OCI-LY1 (cell line): ENCODE measurements at regions not wholly inside any gene's neighbourhood (a gene's known extent, or its start where the extent isn't known, plus 50 kb on each side); places are given as distances from the start of the nearest gene placed in this dataset.

ENCODE experiments used
- H2AFZ ChIP-seq: fragments of 200-600 bp; sonication (generic), shearing (Covaris generic); 2 replicates; pipeline ENCODE4 v1.6.0; 2014; ENCODE audit warnings: antibody characterized with exemption, mild to moderate bottlenecking, low read length
- H3F3A ChIP-seq: fragments of 200-600 bp; sonication (generic), shearing (Covaris generic); 2 replicates; pipeline ENCODE4 v1.6.0; 2014; ENCODE audit warnings: mild to moderate bottlenecking, antibody characterized with exemption, low read length, moderate library complexity; ENCODE audit not compliant: insufficient read depth
- H3K27ac ChIP-seq: fragments of 200-600 bp; sonication (generic); 2 replicates; pipeline ENCODE4 v1.5.1; 2014; ENCODE audit warnings: low read length, mixed run types, mild to moderate bottlenecking, low read depth; ENCODE audit not compliant: poor library complexity, severe bottlenecking
- H3K27me3 ChIP-seq: fragments of 200-600 bp; sonication (generic); 2 replicates; pipeline ENCODE4 v1.6.0; 2014; ENCODE audit warnings: antibody characterized with exemption, mild to moderate bottlenecking, low read length, moderate library complexity; ENCODE audit not compliant: insufficient read depth
- H3K36me3 ChIP-seq: fragments of 200-600 bp; sonication (generic); 2 replicates; pipeline ENCODE4 v1.6.1; 2014; ENCODE audit warnings: mild to moderate bottlenecking, antibody characterized with exemption, low read length, moderate library complexity, mixed read lengths; ENCODE audit not compliant: insufficient read depth
- H3K4me1 ChIP-seq: fragments of 200-600 bp; sonication (generic); 2 replicates; pipeline ENCODE4 v1.5.1; 2014; ENCODE audit warnings: mild to moderate bottlenecking, low read length, moderate library complexity; ENCODE audit not compliant: insufficient read depth, severe bottlenecking
- H3K4me2 ChIP-seq: fragments of 200-600 bp; sonication (generic), shearing (Covaris generic); 2 replicates; pipeline ENCODE4 v1.6.1; 2014; ENCODE audit warnings: low read length
- H3K4me3 ChIP-seq: fragments of 200-600 bp; sonication (generic); 2 replicates; pipeline ENCODE4 v1.5.1; 2014; ENCODE audit warnings: low read length, low read depth, mild to moderate bottlenecking, mixed read lengths; ENCODE audit not compliant: poor library complexity, severe bottlenecking
- H3K79me2 ChIP-seq: fragments of 200-600 bp; shearing (Covaris generic); 2 replicates; pipeline ENCODE4 v1.6.1; 2016; ENCODE audit warnings: mixed run types, low read length, mixed read lengths; ENCODE audit not compliant: insufficient read depth
- H3K9ac ChIP-seq: fragments of 200-600 bp; sonication (generic), shearing (Covaris generic); 2 replicates; pipeline ENCODE4 v1.6.1; 2014; ENCODE audit warnings: mild to moderate bottlenecking, low read length, mixed read lengths
- H3K9me2 ChIP-seq: fragments of 200-600 bp; sonication (generic), shearing (Covaris generic); 2 replicates; pipeline ENCODE4 v1.6.1; 2014; ENCODE audit warnings: low read depth, mild to moderate bottlenecking, low read length, mixed read lengths
- H3K9me3 ChIP-seq: fragments of 200-600 bp; shearing (Covaris generic); 2 replicates; pipeline ENCODE4 v1.6.1; 2014; ENCODE audit warnings: low read length, mixed read lengths
- H4K20me1 ChIP-seq: fragments of 200-600 bp; sonication (generic), shearing (Covaris generic); 2 replicates; pipeline ENCODE4 v1.6.0; 2016; ENCODE audit warnings: mild to moderate bottlenecking, low read length; ENCODE audit not compliant: insufficient read depth
- EZH2 ChIP-seq: fragments of 200-600 bp; sonication (generic), shearing (Covaris generic); IDR thresholded peaks from 2 replicates; pipeline ENCODE4 v1.8.0; 2017; ENCODE audit warnings: borderline replicate concordance, mixed run types, mild to moderate bottlenecking, antibody characterized with exemption, low read length, moderate library complexity, mixed read lengths
- TF ChIP-seq, protein P1 (sequence below): fragments of 200-600 bp; sonication (generic), shearing (Covaris generic); IDR thresholded peaks from 2 replicates; pipeline ENCODE4 v1.5.1; 2017; ENCODE audit warnings: mild to moderate bottlenecking, antibody characterized with exemption, low read length, moderate library complexity, mixed read lengths

DNA sequence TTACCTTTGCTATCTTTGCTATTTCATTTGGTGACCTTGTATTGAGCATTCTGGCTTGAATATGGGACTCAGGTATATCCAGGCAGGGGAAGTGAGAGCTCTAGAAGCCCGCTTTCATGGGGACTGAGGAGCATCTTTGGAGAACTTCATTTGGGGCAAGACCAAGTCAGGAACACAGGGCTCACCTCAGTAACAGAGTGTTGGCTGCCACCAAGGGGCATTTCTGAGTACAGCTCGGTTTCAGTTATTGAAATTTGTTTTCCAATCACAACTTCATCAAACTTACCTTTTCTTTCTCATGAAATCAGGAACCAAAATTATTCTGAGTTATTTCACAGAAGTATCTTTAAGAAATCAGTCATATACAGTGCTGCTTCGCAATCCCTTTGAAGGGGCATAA is 337.2 kb downstream of the C7orf25 start:
- Histone ChIP-seq H3K9ac (no peak overlapping the region), H3F3A (no peaks in the 10 kb centered on the region), H3K9me3 (no peaks in the 10 kb centered on the region), H3K27ac (no peak overlapping the region), H3K27me3 (no peaks in the 10 kb centered on the region), H3K4me2 (no peak overlapping the region), H2AFZ (no peak overlapping the region), H3K79me2 (no peaks in the 10 kb centered on the region), H3K9me2 (no peaks in the 10 kb centered on the region), H3K4me1 (no peaks in the 10 kb centered on the region), H3K4me3 (no peak overlapping the region), H4K20me1 (no peaks in the 10 kb centered on the region), H3K36me3 (no peaks in the 10 kb centered on the region)
- TF ChIP-seq, protein P1, sequence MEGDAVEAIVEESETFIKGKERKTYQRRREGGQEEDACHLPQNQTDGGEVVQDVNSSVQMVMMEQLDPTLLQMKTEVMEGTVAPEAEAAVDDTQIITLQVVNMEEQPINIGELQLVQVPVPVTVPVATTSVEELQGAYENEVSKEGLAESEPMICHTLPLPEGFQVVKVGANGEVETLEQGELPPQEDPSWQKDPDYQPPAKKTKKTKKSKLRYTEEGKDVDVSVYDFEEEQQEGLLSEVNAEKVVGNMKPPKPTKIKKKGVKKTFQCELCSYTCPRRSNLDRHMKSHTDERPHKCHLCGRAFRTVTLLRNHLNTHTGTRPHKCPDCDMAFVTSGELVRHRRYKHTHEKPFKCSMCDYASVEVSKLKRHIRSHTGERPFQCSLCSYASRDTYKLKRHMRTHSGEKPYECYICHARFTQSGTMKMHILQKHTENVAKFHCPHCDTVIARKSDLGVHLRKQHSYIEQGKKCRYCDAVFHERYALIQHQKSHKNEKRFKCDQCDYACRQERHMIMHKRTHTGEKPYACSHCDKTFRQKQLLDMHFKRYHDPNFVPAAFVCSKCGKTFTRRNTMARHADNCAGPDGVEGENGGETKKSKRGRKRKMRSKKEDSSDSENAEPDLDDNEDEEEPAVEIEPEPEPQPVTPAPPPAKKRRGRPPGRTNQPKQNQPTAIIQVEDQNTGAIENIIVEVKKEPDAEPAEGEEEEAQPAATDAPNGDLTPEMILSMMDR, result peak; percentile 22; the same call in 1 of the 2 replicates
- no peak for TF ChIP-seq EZH2

DNA sequence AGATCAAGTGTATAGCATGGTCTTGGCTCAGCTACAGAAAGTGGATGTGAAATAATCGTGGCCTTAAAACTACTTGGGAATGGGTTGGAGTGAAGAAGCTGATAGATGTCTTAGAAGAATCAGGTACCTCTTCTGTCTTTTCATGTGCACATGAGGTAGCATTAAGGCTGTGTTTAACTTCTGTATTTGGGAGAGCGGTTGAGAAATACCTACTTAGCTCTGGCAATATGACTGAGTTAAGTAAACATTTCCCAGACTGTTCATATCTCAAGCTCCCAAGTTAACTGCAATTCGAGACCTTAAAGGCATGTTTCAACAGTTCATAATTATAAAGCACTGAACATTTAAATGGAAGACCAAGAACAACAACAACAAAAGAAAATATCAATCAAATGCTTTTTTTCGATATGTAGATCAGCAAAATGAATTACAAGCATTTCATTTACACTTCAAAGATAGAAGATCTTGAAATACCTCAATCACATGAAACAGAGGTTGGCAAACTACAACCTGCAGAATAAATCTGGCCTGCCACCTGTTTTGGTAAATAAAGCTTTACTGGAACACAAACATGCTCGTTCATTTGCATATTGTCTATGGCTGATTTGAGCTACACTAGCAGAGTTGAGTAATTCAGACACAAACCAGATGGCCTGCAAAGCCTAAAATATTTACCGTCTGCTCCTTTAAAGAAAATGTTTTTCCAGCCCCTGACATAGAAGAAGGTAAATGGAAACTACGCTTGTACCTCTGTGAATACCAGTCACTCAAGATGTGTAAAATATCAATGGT is 337.1 kb upstream of the GLI3 start:
- Histone ChIP-seq H3K4me1 (no peaks in the 10 kb centered on the region), H3K9ac (no peak overlapping the region), H3K4me3 (no peak overlapping the region), H3K27me3 (no peaks in the 10 kb centered on the region), H3K36me3 (no peaks in the 10 kb centered on the region), H3K9me3 (no peaks in the 10 kb centered on the region), H3K4me2 (no peak overlapping the region), H3F3A (no peaks in the 10 kb centered on the region), H2AFZ (no peak overlapping the region), H3K79me2 (no peaks in the 10 kb centered on the region), H4K20me1 (no peaks in the 10 kb centered on the region), H3K9me2 (no peaks in the 10 kb centered on the region), H3K27ac (no peak overlapping the region)
- TF ChIP-seq, protein P1, result no peak
- no peak for TF ChIP-seq EZH2

DNA sequence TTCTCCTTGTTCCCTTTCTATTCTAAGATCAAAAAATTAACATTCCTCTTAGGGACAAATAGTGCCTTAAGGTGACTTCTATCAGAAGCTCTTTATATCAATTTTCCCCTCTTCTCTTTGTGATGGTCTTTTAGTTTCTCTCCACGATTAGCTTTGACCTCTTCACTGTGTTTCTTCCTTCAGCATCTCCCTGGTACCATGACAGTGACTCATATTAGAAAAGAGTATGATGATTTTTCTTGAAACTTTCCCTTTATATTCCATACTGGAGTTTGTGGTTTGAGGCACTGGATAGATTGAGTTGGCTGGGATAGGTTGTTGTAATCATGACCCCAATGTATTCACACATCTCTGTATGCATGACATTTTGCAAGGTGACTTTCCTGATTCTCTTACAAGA is 335.6 kb upstream of the GLI3 start:
- H3K36me3 ChIP-seq, result no peaks in the 10 kb centered on the region
- TF ChIP-seq, protein P1, result no peak
- TF ChIP-seq EZH2, result no peak
- no peaks in the 10 kb centered on the region for H3K79me2 ChIP-seq
- no peaks in the 10 kb centered on the region for H3K4me1 ChIP-seq
- H4K20me1 ChIP-seq, result no peaks in the 10 kb centered on the region
- no peak overlapping the region for H3K4me2 ChIP-seq
- no peaks in the 10 kb centered on the region for H3F3A ChIP-seq
- no peak overlapping the region for H3K27ac ChIP-seq
- H3K27me3 ChIP-seq, result no peaks in the 10 kb centered on the region
- no peaks in the 10 kb centered on the region for H3K9me3 ChIP-seq
- no peak overlapping the region for H2AFZ ChIP-seq
- H3K9me2 ChIP-seq, result no peaks in the 10 kb centered on the region
- no peak overlapping the region for H3K9ac ChIP-seq
- no peak overlapping the region for H3K4me3 ChIP-seq
